ENCODE measurements at regions not wholly inside any gene's neighbourhood (a gene's known extent, or its start where the extent isn't known, plus 50 kb on each side); places are given as distances from the start of the nearest gene placed in this dataset.

DNA sequence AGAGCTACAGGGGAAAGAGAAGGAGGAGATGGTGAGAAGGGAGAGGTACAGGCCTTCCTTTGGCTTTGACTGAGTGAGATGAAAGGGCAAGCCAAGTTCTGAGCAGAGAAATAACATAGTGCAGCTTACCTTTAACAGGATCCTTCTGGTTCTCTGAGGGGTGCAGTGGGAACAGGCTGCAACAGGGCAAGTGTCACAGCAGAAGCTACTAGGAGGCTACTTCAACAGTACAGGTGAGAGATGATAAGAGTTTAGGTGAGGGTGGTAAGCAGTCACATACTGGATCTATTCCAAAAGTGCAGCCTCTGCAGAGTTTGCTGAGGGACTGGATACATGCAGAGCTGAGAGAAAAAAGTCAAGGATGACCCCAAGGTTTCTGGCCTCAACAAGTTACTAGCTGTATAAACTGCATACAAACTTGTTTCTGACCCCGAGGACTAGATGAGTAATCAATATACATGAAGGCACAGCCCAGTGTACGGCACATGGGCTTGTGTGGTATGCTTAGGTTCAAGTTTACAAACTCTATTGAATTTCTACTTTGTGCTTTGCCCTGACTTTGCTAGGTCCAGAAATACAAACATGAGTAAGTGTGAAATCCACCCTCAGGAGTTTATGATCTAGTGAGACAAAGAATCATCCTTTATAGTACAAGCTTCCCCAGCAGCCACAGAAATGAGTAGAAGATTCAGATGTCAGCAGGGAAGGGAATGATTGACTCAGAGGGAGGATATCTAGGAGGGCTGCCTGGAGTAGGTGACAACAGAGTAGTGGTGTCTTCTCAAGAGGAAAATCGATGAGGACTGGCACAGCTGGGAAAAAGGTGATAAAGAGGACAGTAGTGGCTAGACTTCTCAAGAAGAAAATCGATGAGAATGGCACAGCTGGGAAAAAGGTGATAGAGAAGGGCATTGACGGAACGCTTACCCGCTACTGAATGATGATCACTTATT lies 78.2 kb upstream of the TJP1 start:
- H3K4me2 ChIP-seq (ENCODE audit: low read length, poor library complexity, severe bottlenecking): no peak overlapping the region
- WGBS: 91% methylated on average over 7 of the region's 7 CpGs
- peaks cover 1% of the 10 kb centered on the region for H3K4me1 ChIP-seq (ENCODE audit: control insufficient read depth, insufficient read depth, low read depth, low read length)

DNA sequence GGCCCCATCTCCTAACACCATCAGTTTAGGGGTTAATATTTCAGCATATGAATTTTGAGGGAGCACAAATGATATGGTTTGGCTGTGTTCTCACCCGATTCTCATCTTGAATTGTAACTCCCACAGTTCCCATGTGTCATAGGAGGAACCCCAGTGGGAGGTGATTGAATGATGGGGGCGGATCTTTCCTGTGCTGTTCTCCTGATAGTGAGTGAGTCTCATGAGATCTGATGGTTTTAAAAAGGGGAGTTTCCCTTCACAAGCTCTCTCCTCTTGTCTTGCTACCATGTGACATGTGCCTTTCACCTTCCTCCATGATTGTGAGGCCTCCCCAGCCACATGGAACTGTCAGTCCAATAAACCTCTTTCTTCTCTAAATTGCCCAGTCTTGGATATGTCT lies 73.8 kb upstream of the TJP1 start:
- no peak overlapping the region for H4K8ac ChIP-seq (ENCODE audit: low read length)
- H3K9me3 ChIP-seq (ENCODE audit: control insufficient read depth, low read length): no peaks in the 10 kb centered on the region

More for the DNA sequence above, 78.2 kb upstream of the TJP1 start:
- Histone ChIP-seq H4K8ac (ENCODE audit: low read length) (no peak overlapping the region), H3K14ac (ENCODE audit: low read length in 2 of 2) (no peak overlapping the region), H3K79me1 (replicated peaks; ENCODE audit: low read length, poor library complexity, severe bottlenecking) (no peaks in the 10 kb centered on the region), H3K9ac (ENCODE audit: low read length) (no peak overlapping the region), H3K18ac (ENCODE audit: low read depth in 1 of 2, low read length in 2 of 2) (no peak overlapping the region), H2BK120ac (ENCODE audit: low read depth, low read length) (no peak overlapping the region), H4K91ac (ENCODE audit: low read length) (no peak overlapping the region), H2BK15ac (ENCODE audit: low read depth, poor library complexity, severe bottlenecking) (no peak overlapping the region), H3K27ac (ENCODE audit: low read length, poor library complexity, severe bottlenecking) (no peak overlapping the region), H3K4me3 (ENCODE audit: insufficient read depth in 1 of 2, low read depth in 1 of 2, low read length in 2 of 2) (no peak overlapping the region), H2BK12ac (ENCODE audit: low read length in 2 of 2) (no peak overlapping the region), H2BK5ac (ENCODE audit: low read depth, low read length, poor library complexity, severe bottlenecking) (no peak overlapping the region), H3K36me3 (ENCODE audit: control insufficient read depth in 1 of 2, insufficient read depth in 2 of 2, low read depth in 1 of 2, low read length in 2 of 2) (no peaks in the 10 kb centered on the region), H3K27me3 (ENCODE audit: control insufficient read depth in 1 of 2, insufficient read depth in 1 of 2, low read length in 2 of 2) (peaks cover 0 to 9% of the 10 kb centered on the region in 2 experiments), H2AFZ (ENCODE audit: low read depth, low read length) (no peak overlapping the region), H3K4ac (ENCODE audit: low read depth in 1 of 2, low read length in 2 of 2) (no peak overlapping the region), H3K9me3 (ENCODE audit: control insufficient read depth, low read length) (no peaks in the 10 kb centered on the region), H2AK5ac (ENCODE audit: low read length, severe bottlenecking) (no peak overlapping the region), H3K23ac (ENCODE audit: low read length in 2 of 2) (no peak overlapping the region)
- no peak for DNase-seq

DNA sequence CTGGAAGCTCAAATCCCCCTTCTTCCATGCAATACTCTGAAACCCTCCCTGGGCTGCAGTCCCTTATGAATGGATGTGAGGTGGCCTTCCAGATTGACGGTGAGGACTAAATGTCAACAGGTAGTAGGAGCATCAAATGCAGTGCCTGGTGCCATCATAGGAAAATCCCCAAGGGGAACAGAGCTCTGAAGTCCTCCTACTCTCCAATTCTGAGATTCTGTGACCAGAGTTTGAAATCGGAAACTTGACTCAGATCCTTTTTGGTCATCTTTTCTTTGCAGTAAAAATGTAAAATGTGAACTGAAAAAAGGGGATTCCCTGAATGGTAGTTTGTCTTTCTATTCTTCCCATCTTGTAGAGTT lies 68.8 kb upstream of the TJP1 start:
- Histone ChIP-seq H2AFZ (ENCODE audit: low read depth, low read length) (no peak overlapping the region), H2BK120ac (ENCODE audit: low read depth, low read length) (no peak overlapping the region), H3K4me1 (ENCODE audit: control insufficient read depth, insufficient read depth, low read depth, low read length) (peaks cover 6% of the 10 kb centered on the region), H4K8ac (ENCODE audit: low read length) (no peak overlapping the region), H3K27ac (ENCODE audit: low read length, poor library complexity, severe bottlenecking) (no peak overlapping the region), H3K4me2 (ENCODE audit: low read length, poor library complexity, severe bottlenecking) (no peak overlapping the region), H3K14ac (ENCODE audit: low read length in 2 of 2) (no peak overlapping the region), H2BK5ac (ENCODE audit: low read depth, low read length, poor library complexity, severe bottlenecking) (no peak overlapping the region), H2AK5ac (ENCODE audit: low read length, severe bottlenecking) (no peak overlapping the region), H4K91ac (ENCODE audit: low read length) (no peak overlapping the region), H3K4ac (ENCODE audit: low read depth in 1 of 2, low read length in 2 of 2) (no peak overlapping the region), H3K9me3 (ENCODE audit: control insufficient read depth, low read length) (no peaks in the 10 kb centered on the region), H3K9ac (ENCODE audit: low read length) (no peak overlapping the region), H2BK12ac (ENCODE audit: low read length in 2 of 2) (peak overlapping the region in 1 of 2 experiments; percentile 71), H3K36me3 (ENCODE audit: control insufficient read depth in 1 of 2, insufficient read depth in 2 of 2, low read depth in 1 of 2, low read length in 2 of 2) (no peaks in the 10 kb centered on the region), H3K4me3 (ENCODE audit: insufficient read depth in 1 of 2, low read depth in 1 of 2, low read length in 2 of 2) (no peak overlapping the region), H3K79me1 (replicated peaks; ENCODE audit: low read length, poor library complexity, severe bottlenecking) (no peaks in the 10 kb centered on the region), H3K18ac (ENCODE audit: low read depth in 1 of 2, low read length in 2 of 2) (peak overlapping the region in 1 of 2 experiments; percentile 21), H2BK15ac (ENCODE audit: low read depth, poor library complexity, severe bottlenecking) (no peak overlapping the region), H3K27me3 (ENCODE audit: control insufficient read depth in 1 of 2, insufficient read depth in 1 of 2, low read length in 2 of 2) (no peaks in the 10 kb centered on the region), H3K23ac (ENCODE audit: low read length in 2 of 2) (no peak overlapping the region)
- 100% methylated on average over 2 of the region's 2 CpGs for WGBS
- no peak for DNase-seq

More for the DNA sequence above, 73.8 kb upstream of the TJP1 start:
- Histone ChIP-seq H2AFZ (ENCODE audit: low read depth, low read length) (no peak overlapping the region), H2BK12ac (ENCODE audit: low read length in 2 of 2) (no peak overlapping the region), H3K14ac (ENCODE audit: low read length in 2 of 2) (no peak overlapping the region), H3K4me2 (ENCODE audit: low read length, poor library complexity, severe bottlenecking) (no peak overlapping the region), H4K91ac (ENCODE audit: low read length) (no peak overlapping the region), H3K79me1 (replicated peaks; ENCODE audit: low read length, poor library complexity, severe bottlenecking) (no peaks in the 10 kb centered on the region), H3K18ac (ENCODE audit: low read depth in 1 of 2, low read length in 2 of 2) (no peak overlapping the region), H2BK15ac (ENCODE audit: low read depth, poor library complexity, severe bottlenecking) (no peak overlapping the region), H3K23ac (ENCODE audit: low read length in 2 of 2) (no peak overlapping the region), H3K27me3 (ENCODE audit: control insufficient read depth in 1 of 2, insufficient read depth in 1 of 2, low read length in 2 of 2) (peaks cover 0 to 9% of the 10 kb centered on the region in 2 experiments), H2BK120ac (ENCODE audit: low read depth, low read length) (no peak overlapping the region), H2BK5ac (ENCODE audit: low read depth, low read length, poor library complexity, severe bottlenecking) (no peak overlapping the region), H3K9ac (ENCODE audit: low read length) (no peak overlapping the region), H3K4ac (ENCODE audit: low read depth in 1 of 2, low read length in 2 of 2) (no peak overlapping the region), H3K36me3 (ENCODE audit: control insufficient read depth in 1 of 2, insufficient read depth in 2 of 2, low read depth in 1 of 2, low read length in 2 of 2) (no peaks in the 10 kb centered on the region), H3K4me1 (ENCODE audit: control insufficient read depth, insufficient read depth, low read depth, low read length) (peaks cover 1% of the 10 kb centered on the region), H3K27ac (ENCODE audit: low read length, poor library complexity, severe bottlenecking) (no peak overlapping the region), H3K4me3 (ENCODE audit: insufficient read depth in 1 of 2, low read depth in 1 of 2, low read length in 2 of 2) (no peak overlapping the region), H2AK5ac (ENCODE audit: low read length, severe bottlenecking) (no peak overlapping the region)
- DNase-seq: no peak
- 100% methylated on average over 2 of the region's 2 CpGs for WGBS

DNA sequence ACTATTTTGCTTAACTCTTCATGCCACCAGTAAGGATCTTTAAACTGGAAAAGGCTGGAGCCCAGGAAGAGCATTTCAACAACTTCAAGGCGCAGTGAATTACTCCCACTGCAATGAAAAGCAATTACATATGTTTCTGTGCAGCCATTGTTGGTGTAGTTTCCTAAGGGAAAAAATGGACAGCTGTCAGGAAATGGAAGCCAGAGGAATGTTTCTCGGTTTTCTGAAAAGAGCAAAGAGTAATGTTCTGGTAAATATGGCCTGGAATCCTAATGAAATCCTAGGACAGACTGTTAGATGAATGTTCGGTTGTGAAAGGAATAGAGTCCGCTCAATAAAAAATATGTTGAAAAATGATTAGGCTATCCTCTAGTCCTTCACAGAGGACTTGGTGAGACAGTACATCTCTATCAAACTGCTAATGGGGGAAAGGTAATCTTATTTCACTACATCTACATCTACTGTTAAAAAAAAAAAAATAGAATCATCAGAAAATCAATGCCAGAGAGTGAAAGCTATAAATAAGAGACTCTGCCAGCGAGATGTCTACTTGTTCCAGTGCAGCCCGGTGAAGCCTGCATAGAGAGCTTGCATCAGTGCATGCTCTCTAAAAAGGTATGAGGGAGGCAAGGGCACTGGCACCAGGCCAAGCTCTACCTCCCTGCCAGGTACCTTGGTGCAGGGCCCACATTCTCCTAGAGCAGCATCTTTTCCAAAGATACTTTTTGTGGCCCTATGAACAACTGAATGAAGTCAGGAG lies 68.2 kb upstream of the TJP1 start:
- H3K4me3 ChIP-seq (ENCODE audit: insufficient read depth in 1 of 2, low read depth in 1 of 2, low read length in 2 of 2): no peak overlapping the region
- peaks cover 6% of the 10 kb centered on the region for H3K4me1 ChIP-seq (ENCODE audit: control insufficient read depth, insufficient read depth, low read depth, low read length)
- H3K27ac ChIP-seq (ENCODE audit: low read length, poor library complexity, severe bottlenecking): no peak overlapping the region

More for the DNA sequence above, 68.2 kb upstream of the TJP1 start:
- WGBS: 86% methylated on average over 4 of the region's 6 CpGs
- Histone ChIP-seq H2BK120ac (ENCODE audit: low read depth, low read length) (no peak overlapping the region), H2BK5ac (ENCODE audit: low read depth, low read length, poor library complexity, severe bottlenecking) (no peak overlapping the region), H4K91ac (ENCODE audit: low read length) (no peak overlapping the region), H2BK12ac (ENCODE audit: low read length in 2 of 2) (no peak overlapping the region), H3K23ac (ENCODE audit: low read length in 2 of 2) (no peak overlapping the region), H3K9ac (ENCODE audit: low read length) (no peak overlapping the region), H3K4me2 (ENCODE audit: low read length, poor library complexity, severe bottlenecking) (no peak overlapping the region), H3K36me3 (ENCODE audit: control insufficient read depth in 1 of 2, insufficient read depth in 2 of 2, low read depth in 1 of 2, low read length in 2 of 2) (no peaks in the 10 kb centered on the region), H3K18ac (ENCODE audit: low read depth in 1 of 2, low read length in 2 of 2) (peak overlapping the region in 1 of 2 experiments; percentile 21), H3K9me3 (ENCODE audit: control insufficient read depth, low read length) (no peaks in the 10 kb centered on the region), H3K27me3 (ENCODE audit: control insufficient read depth in 1 of 2, insufficient read depth in 1 of 2, low read length in 2 of 2) (peaks cover 0 to 2% of the 10 kb centered on the region in 2 experiments), H3K79me1 (replicated peaks; ENCODE audit: low read length, poor library complexity, severe bottlenecking) (no peaks in the 10 kb centered on the region), H3K14ac (ENCODE audit: low read length in 2 of 2) (no peak overlapping the region), H2AK5ac (ENCODE audit: low read length, severe bottlenecking) (no peak overlapping the region), H2AFZ (ENCODE audit: low read depth, low read length) (no peak overlapping the region), H2BK15ac (ENCODE audit: low read depth, poor library complexity, severe bottlenecking) (no peak overlapping the region), H4K8ac (ENCODE audit: low read length) (no peak overlapping the region), H3K4ac (ENCODE audit: low read depth in 1 of 2, low read length in 2 of 2) (no peak overlapping the region)
- DNase-seq: no peak
